Motor neuron (in vitro differentiated cells): ENCODE measurements at regions not wholly inside any gene's neighbourhood (a gene's known extent, or its start where the extent isn't known, plus 50 kb on each side); places are given as distances from the start of the nearest gene placed in this dataset.
A peak's percentile ranks its signal among the peaks of the same experiment; 100 is the strongest.

Source experiments
- ATAC-seq, 8 experiments: fragments of 200-7000 bp; cut with Tn5 transposase; replicated peaks in 6 of 8; 2 replicates each; pipeline ENCODE4 v1.8.0; 2021; ENCODE audit warnings: mild to moderate bottlenecking in 8 of 8, moderate library complexity in 8 of 8
- H3K27ac ChIP-seq, 2 donors: fragments of 250-450 bp; sonication (Bioruptor Pico); 2 replicates each; pipeline ENCODE4 v1.9.0; 2021; ENCODE audit warnings: antibody characterized with exemption in 2 of 2, mild to moderate bottlenecking in 2 of 2, moderate library complexity in 1 of 2
- H3K4me1 ChIP-seq, 2 donors: fragments of 250-450 bp; sonication (Bioruptor Pico); replicated peaks in 1 of 2; 2 replicates each; pipeline ENCODE4 v1.6.1; 2021; ENCODE audit warnings: antibody characterized with exemption in 2 of 2, mild to moderate bottlenecking in 2 of 2, moderate library complexity in 1 of 2
- H3K4me3 ChIP-seq, 5 donors: fragments of 250-450 bp; sonication (Bioruptor Pico); 2 replicates each; pipeline ENCODE4 v1.9.0; 2021; ENCODE audit warnings: antibody characterized with exemption in 5 of 5, mild to moderate bottlenecking in 5 of 5, moderate library complexity in 4 of 5
- WGBS, 10 experiments: fragments of 450-650 bp; shearing (Covaris generic); methylation state at CpG; one replicate each; pipeline ENCODE4 v1.0.0; 2022; 5-methylcytosine and 5-hydroxymethylcytosine counted together
- in situ Hi-C, 9 experiments: fragments of 400-800 bp; cut with MboI; loops; one replicate each; pipeline ENCODE4 v1.15.0; 2021; ENCODE audit warnings: low sequenced_read_pairs in 9 of 9, low pct_unique_long_range_greater_than_20kb in 2 of 9; ENCODE audit not compliant: unreplicated experiment in 9 of 9

DNA sequence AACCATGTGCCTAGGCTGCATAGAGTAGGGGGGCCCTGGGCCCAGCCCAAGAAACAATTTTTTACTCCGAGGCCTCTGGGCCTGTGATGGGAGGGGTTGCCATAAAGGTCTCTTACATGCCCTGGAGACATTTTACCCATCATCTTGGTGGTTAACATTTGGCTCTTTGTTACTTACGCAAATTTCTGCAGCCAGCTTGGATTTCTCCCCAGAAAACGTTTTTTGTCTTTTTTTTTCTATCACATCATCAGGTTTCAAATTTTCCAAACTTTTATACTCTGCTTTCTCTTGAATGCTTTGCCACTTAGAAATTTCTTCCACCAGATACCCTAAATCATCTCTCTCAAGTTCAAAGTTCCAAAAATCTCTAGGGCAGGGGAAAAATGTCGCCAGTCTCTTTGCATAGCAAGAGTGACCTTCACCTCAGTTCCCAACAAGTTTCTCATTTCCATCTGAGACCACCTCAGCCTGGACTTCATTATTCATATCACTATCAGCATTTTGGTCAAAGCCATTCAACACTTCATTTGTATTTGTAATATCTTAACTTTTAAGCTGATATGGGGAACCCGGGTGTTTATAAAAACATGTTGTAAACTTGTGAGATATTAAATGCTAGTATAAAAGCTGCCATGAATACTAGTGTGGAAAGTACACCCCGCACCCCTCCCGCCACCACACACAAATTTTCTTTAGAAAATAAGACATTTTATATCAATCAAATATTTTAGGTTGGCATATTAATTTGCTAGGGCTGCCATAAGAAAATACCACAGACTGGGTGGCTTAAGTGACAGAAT, 56.0 kb upstream of the PLSCR4 start:
- ATAC-seq = no peak
- H3K4me3 ChIP-seq = no peak overlapping the region
- in situ Hi-C loops = loop anchor here in 1 of 9 experiments (25.0 kb wide), 1 partner anchor 245 kb away; no protein-coding TSS in a partner anchor
- 56 to 93% (median 82%) methylated on average over 2 to 6 of the region's 7 CpGs; no CpG with 5 or more reads in 1 of the 10 experiments for WGBS, 10 experiments
- no peak overlapping the region for H3K27ac ChIP-seq
- no peaks in the 10 kb centered on the region for H3K4me1 ChIP-seq

DNA sequence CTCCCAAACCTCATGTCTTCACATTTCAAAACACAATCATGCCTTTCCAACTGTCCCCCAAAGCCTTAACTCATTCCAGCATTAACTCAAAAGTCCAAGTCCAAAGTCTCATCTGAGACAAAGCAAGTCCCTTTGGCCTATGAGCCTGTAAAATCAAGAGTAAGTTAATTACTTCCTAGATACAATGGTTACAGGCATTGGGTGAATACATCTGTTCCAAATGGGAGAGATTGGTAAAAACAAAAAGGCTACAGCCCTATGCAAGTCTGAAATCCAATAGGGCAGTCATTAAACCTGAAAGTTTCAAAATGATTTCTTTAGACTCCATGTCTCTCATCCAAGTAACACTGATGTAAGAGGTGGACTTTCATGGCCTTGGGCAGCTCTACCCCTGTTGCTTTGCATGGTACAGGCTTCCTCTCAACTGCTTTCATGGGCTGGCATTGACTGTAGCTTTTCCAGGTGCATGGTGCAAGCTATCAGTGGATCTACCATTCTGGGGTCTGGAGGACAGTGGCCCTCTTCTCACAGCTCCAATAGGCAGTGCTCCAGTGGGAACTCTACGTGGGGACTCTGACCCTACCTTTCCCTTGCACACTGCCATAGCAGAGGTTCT, 55.0 kb upstream of the PLSCR4 start:
- Histone ChIP-seq H3K4me1 (no peaks in the 10 kb centered on the region), H3K4me3 (no peak overlapping the region), H3K27ac (no peak overlapping the region)
- ATAC-seq = no peak
- 57 to 67% methylated on average over 1 of the region's 1 CpG; no CpG with 5 or more reads in 8 of the 10 experiments for WGBS, 10 experiments
- in situ Hi-C loops = loop anchor here in 1 of 9 experiments (25.0 kb wide), 1 partner anchor 244 kb away; no protein-coding TSS in a partner anchor

DNA sequence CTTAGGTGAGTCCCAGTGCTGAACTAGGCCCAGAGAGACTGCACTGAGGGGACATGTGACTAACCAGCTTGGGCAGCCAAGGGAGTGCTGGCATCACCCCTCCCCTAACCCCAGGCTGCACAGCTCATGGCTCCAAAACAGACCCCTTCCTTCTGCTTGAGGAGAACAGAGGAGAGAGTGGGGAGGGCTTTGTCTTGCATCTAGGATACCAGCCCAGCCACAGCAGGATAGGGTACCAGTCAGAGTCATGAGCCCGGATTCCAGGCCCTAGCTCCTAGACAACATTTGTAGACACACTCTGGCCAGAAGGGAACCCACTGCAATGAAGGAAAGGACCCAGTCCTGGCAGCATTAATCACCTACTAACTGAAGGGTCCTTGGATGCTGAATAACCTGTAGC, 49.9 kb upstream of the PLSCR4 start:
- WGBS, 10 experiments = 75 to 100% methylated on average over 1 of the region's 1 CpG; no CpG with 5 or more reads in 8 of the 10 experiments
- H3K27ac ChIP-seq = no peak overlapping the region
- peak in 2 of 8 experiments; percentile 17 to 93 for ATAC-seq

More for the DNA sequence above, 49.9 kb upstream of the PLSCR4 start:
- in situ Hi-C loops = loop anchor here in 1 of 9 experiments (25.0 kb wide), 1 partner anchor 238 kb away; no protein-coding TSS in a partner anchor
- Histone ChIP-seq H3K4me1 (no peaks in the 10 kb centered on the region), H3K4me3 (no peak overlapping the region)
